ENCODE measurements at regions not wholly inside any gene's neighbourhood (a gene's known extent, or its start where the extent isn't known, plus 50 kb on each side); places are given as distances from the start of the nearest gene placed in this dataset.

- Mint-ChIP-seq H3K27ac (no peak overlapping the region), H3K9me3 (no peaks in the 10 kb centered on the region), H3K36me3 (ENCODE audit: low read depth) (no peaks in the 10 kb centered on the region), H3K4me1 (ENCODE audit: low read depth) (no peaks in the 10 kb centered on the region), H3K4me3 (no peak overlapping the region), H3K27me3 (ENCODE audit: insufficient read depth) (peaks cover 3% of the 10 kb centered on the region)
- no peak for DNase-seq (ENCODE audit: low spot score)
- intact Hi-C loops (cut with micrococcal nuclease): no loop called here
Observed at GRCh38 chr2:182615036-182615435, 101.0 kb upstream of the DNAJC10 start.

GRCh38 chr2:182616471-182617393 is 99.3 kb upstream of the DNAJC10 start:
- H3K27me3 Mint-ChIP-seq (ENCODE audit: insufficient read depth): peaks cover 4% of the 10 kb centered on the region
- H3K4me3 Mint-ChIP-seq: no peak overlapping the region
- DNase-seq (ENCODE audit: low spot score): no peak
- H3K36me3 Mint-ChIP-seq (ENCODE audit: low read depth): no peaks in the 10 kb centered on the region
- no peaks in the 10 kb centered on the region for H3K4me1 Mint-ChIP-seq (ENCODE audit: low read depth)
- intact Hi-C loops (cut with micrococcal nuclease): no loop called here
- H3K9me3 Mint-ChIP-seq: no peaks in the 10 kb centered on the region
- no peak overlapping the region for H3K27ac Mint-ChIP-seq

GRCh38 chr2:182618672-182619079 is 97.4 kb upstream of the DNAJC10 start:
- Mint-ChIP-seq H3K4me1 (ENCODE audit: low read depth) (no peaks in the 10 kb centered on the region), H3K27ac (no peak overlapping the region), H3K36me3 (ENCODE audit: low read depth) (no peaks in the 10 kb centered on the region), H3K9me3 (no peaks in the 10 kb centered on the region), H3K4me3 (no peak overlapping the region), H3K27me3 (ENCODE audit: insufficient read depth) (peaks cover 2% of the 10 kb centered on the region)
- DNase-seq (ENCODE audit: low spot score): no peak
- intact Hi-C loops (cut with micrococcal nuclease): no loop called here

- H3K4me3 Mint-ChIP-seq: no peak overlapping the region
- intact Hi-C loops (cut with micrococcal nuclease): no loop called here
- H3K27me3 Mint-ChIP-seq (ENCODE audit: insufficient read depth): peaks cover 2% of the 10 kb centered on the region
- H3K4me1 Mint-ChIP-seq (ENCODE audit: low read depth): no peaks in the 10 kb centered on the region
- no peaks in the 10 kb centered on the region for H3K9me3 Mint-ChIP-seq
- no peaks in the 10 kb centered on the region for H3K36me3 Mint-ChIP-seq (ENCODE audit: low read depth)
- no peak for DNase-seq (ENCODE audit: low spot score)
- no peak overlapping the region for H3K27ac Mint-ChIP-seq
Observed at GRCh38 chr2:182619276-182619675, 96.8 kb upstream of the DNAJC10 start.

- H3K4me3 Mint-ChIP-seq: no peak overlapping the region
- DNase-seq (ENCODE audit: low spot score): no peak
- no peaks in the 10 kb centered on the region for H3K36me3 Mint-ChIP-seq (ENCODE audit: low read depth)
- peaks cover 2% of the 10 kb centered on the region for H3K27me3 Mint-ChIP-seq (ENCODE audit: insufficient read depth)
- intact Hi-C loops (cut with micrococcal nuclease): no loop called here
- no peaks in the 10 kb centered on the region for H3K9me3 Mint-ChIP-seq
- H3K4me1 Mint-ChIP-seq (ENCODE audit: low read depth): no peaks in the 10 kb centered on the region
- no peak overlapping the region for H3K27ac Mint-ChIP-seq
Observed at GRCh38 chr2:182621191-182621590, 94.9 kb upstream of the DNAJC10 start.

GRCh38 chr2:182621810-182622209 is 94.2 kb upstream of the DNAJC10 start:
- Mint-ChIP-seq H3K9me3 (no peaks in the 10 kb centered on the region), H3K27ac (no peak overlapping the region), H3K27me3 (ENCODE audit: insufficient read depth) (peaks cover 2% of the 10 kb centered on the region), H3K4me3 (no peak overlapping the region), H3K4me1 (ENCODE audit: low read depth) (no peaks in the 10 kb centered on the region), H3K36me3 (ENCODE audit: low read depth) (no peaks in the 10 kb centered on the region)
- DNase-seq (ENCODE audit: low spot score): no peak
- intact Hi-C loops (cut with micrococcal nuclease): no loop called here

GRCh38 chr2:182622231-182622630 is 93.8 kb upstream of the DNAJC10 start:
- H3K36me3 Mint-ChIP-seq (ENCODE audit: low read depth): no peaks in the 10 kb centered on the region
- intact Hi-C loops (cut with micrococcal nuclease): no loop called here
- no peak for DNase-seq (ENCODE audit: low spot score)
- no peaks in the 10 kb centered on the region for H3K9me3 Mint-ChIP-seq
- peaks cover 2% of the 10 kb centered on the region for H3K27me3 Mint-ChIP-seq (ENCODE audit: insufficient read depth)
- H3K27ac Mint-ChIP-seq: no peak overlapping the region
- no peak overlapping the region for H3K4me3 Mint-ChIP-seq
- no peaks in the 10 kb centered on the region for H3K4me1 Mint-ChIP-seq (ENCODE audit: low read depth)

- H3K9me3 Mint-ChIP-seq: no peaks in the 10 kb centered on the region
- H3K4me3 Mint-ChIP-seq: no peak overlapping the region
- H3K27ac Mint-ChIP-seq: no peak overlapping the region
- H3K27me3 Mint-ChIP-seq (ENCODE audit: insufficient read depth): peaks cover 4% of the 10 kb centered on the region
- H3K36me3 Mint-ChIP-seq (ENCODE audit: low read depth): no peaks in the 10 kb centered on the region
- no peaks in the 10 kb centered on the region for H3K4me1 Mint-ChIP-seq (ENCODE audit: low read depth)
- DNase-seq (ENCODE audit: low spot score): no peak
- intact Hi-C loops (cut with micrococcal nuclease): no loop called here
Observed at GRCh38 chr2:182625814-182626213, 90.2 kb upstream of the DNAJC10 start.

- Mint-ChIP-seq H3K9me3 (no peaks in the 10 kb centered on the region), H3K4me3 (no peak overlapping the region), H3K4me1 (ENCODE audit: low read depth) (no peaks in the 10 kb centered on the region), H3K36me3 (ENCODE audit: low read depth) (no peaks in the 10 kb centered on the region), H3K27me3 (ENCODE audit: insufficient read depth) (peaks cover 7% of the 10 kb centered on the region), H3K27ac (no peak overlapping the region)
- intact Hi-C loops (cut with micrococcal nuclease): no loop called here
- no peak for DNase-seq (ENCODE audit: low spot score)
Observed at GRCh38 chr2:182628916-182629315, 87.1 kb upstream of the DNAJC10 start.

- intact Hi-C loops (cut with micrococcal nuclease): no loop called here
- H3K4me3 Mint-ChIP-seq: no peak overlapping the region
- peaks cover 7% of the 10 kb centered on the region for H3K27me3 Mint-ChIP-seq (ENCODE audit: insufficient read depth)
- DNase-seq (ENCODE audit: low spot score): no peak
- no peak overlapping the region for H3K27ac Mint-ChIP-seq
- no peaks in the 10 kb centered on the region for H3K9me3 Mint-ChIP-seq
- H3K4me1 Mint-ChIP-seq (ENCODE audit: low read depth): no peaks in the 10 kb centered on the region
- no peaks in the 10 kb centered on the region for H3K36me3 Mint-ChIP-seq (ENCODE audit: low read depth)
Observed at GRCh38 chr2:182630207-182630606, 85.8 kb upstream of the DNAJC10 start.

- intact Hi-C loops (cut with micrococcal nuclease): no loop called here
- Mint-ChIP-seq H3K36me3 (ENCODE audit: low read depth) (no peaks in the 10 kb centered on the region), H3K27me3 (ENCODE audit: insufficient read depth) (peaks cover 12% of the 10 kb centered on the region), H3K27ac (no peak overlapping the region), H3K4me3 (no peak overlapping the region), H3K4me1 (ENCODE audit: low read depth) (no peaks in the 10 kb centered on the region), H3K9me3 (no peaks in the 10 kb centered on the region)
- no peak for DNase-seq (ENCODE audit: low spot score)
Observed at GRCh38 chr2:182631299-182631698, 84.8 kb upstream of the DNAJC10 start.

- no peak overlapping the region for H3K4me3 Mint-ChIP-seq
- DNase-seq (ENCODE audit: low spot score): no peak
- peaks cover 12% of the 10 kb centered on the region for H3K27me3 Mint-ChIP-seq (ENCODE audit: insufficient read depth)
- H3K36me3 Mint-ChIP-seq (ENCODE audit: low read depth): no peaks in the 10 kb centered on the region
- no peaks in the 10 kb centered on the region for H3K4me1 Mint-ChIP-seq (ENCODE audit: low read depth)
- no peak overlapping the region for H3K27ac Mint-ChIP-seq
- intact Hi-C loops (cut with micrococcal nuclease): no loop called here
- no peaks in the 10 kb centered on the region for H3K9me3 Mint-ChIP-seq
Observed at GRCh38 chr2:182634386-182634785, 81.7 kb upstream of the DNAJC10 start.

- DNase-seq (ENCODE audit: low spot score): no peak
- Mint-ChIP-seq H3K4me3 (no peak overlapping the region), H3K36me3 (ENCODE audit: low read depth) (no peaks in the 10 kb centered on the region), H3K27ac (no peak overlapping the region), H3K27me3 (ENCODE audit: insufficient read depth) (peaks cover 13% of the 10 kb centered on the region), H3K9me3 (no peaks in the 10 kb centered on the region), H3K4me1 (ENCODE audit: low read depth) (no peaks in the 10 kb centered on the region)
- intact Hi-C loops (cut with micrococcal nuclease): no loop called here
Observed at GRCh38 chr2:182636699-182637098, 79.4 kb upstream of the DNAJC10 start.

- Mint-ChIP-seq H3K4me1 (ENCODE audit: low read depth) (no peaks in the 10 kb centered on the region), H3K4me3 (no peak overlapping the region), H3K27me3 (ENCODE audit: insufficient read depth) (peaks cover 10% of the 10 kb centered on the region), H3K9me3 (no peaks in the 10 kb centered on the region), H3K36me3 (ENCODE audit: low read depth) (no peaks in the 10 kb centered on the region), H3K27ac (no peak overlapping the region)
- intact Hi-C loops (cut with micrococcal nuclease): no loop called here
- no peak for DNase-seq (ENCODE audit: low spot score)
Observed at GRCh38 chr2:182638667-182639066, 77.4 kb upstream of the DNAJC10 start.
